ENCODE measurements at regions not wholly inside any gene's neighbourhood (a gene's known extent, or its start where the extent isn't known, plus 50 kb on each side); places are given as distances from the start of the nearest gene placed in this dataset.

DNA sequence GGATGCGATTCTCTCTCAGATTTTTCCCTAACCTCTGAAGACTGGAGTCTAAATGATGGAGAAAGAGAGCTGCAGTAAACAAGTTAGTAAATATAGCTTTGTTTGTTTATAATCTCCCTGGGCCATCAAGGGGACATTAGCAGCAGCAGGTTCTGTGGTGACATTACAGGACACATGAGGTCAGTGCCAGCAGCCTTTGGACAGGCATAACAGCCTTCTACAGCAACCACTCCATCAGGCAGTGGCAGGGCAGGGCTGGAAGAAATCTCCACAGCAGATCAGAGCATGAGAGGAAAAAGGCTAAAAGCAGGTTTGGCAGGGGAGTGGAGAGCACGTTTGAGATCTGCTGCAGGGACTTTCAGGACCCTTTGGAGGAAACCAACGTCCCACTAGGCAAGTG lies 127.6 kb upstream of the ACP3 start:
- DNase-seq = no peak

DNA sequence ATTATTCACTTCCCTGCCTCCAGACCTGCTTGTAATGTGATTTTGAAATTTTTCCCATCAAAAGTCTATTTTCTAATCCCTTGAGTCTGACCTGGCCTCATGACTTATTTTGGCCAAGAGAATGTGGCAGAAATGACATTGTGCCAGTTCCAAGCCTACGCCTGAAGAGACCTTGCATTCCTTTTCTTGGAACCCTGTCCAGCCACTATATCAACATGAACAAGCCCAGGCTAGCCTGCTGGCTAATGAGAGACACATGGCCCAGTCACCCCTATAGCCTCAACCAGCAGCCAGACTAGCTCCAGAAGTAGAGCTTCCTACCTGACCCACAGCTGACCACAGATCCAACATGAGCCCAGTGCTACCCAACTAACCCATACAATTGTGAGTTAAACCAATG lies 121.1 kb upstream of the ACP3 start:
- DNase-seq = no peak

DNA sequence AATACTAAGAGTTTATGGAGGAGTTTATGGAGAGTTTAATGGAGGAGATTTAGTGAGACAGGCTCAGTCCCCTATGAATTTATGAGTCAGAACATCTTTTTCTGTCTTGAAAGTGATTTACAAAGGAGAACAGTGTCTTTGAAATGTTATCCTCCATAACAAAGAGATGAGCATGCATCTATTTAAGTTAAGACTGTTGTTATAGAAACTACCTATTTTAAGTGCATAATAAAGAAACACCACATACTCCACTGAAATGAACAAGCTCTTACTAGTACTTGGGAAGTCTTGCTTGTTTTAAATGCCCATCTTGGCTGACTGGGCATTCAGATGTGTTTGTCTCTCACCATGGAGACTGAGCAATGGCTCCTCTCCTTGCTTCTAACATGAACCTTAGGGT lies 118.7 kb upstream of the ACP3 start:
- no peak for DNase-seq

DNA sequence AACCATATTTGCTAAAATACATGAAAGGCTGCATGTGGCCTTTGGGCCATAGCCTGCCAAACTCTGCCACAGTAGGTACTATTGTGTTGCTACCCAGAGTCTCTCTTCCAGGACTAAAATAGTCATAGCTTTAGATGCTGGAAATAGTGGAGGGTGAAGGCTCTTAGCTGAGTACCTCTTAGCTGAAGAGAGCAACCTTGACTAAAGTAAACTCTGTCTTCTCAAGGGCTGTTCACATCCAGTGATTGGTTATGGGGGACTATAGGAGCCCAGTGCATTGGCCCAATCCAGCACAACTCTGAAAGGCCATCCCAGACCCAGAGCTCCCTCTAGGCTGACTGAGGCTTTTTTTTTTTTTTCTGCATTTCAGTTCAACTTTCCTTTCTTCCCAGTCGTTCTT lies 117.8 kb upstream of the ACP3 start:
- DNase-seq = no peak

DNA sequence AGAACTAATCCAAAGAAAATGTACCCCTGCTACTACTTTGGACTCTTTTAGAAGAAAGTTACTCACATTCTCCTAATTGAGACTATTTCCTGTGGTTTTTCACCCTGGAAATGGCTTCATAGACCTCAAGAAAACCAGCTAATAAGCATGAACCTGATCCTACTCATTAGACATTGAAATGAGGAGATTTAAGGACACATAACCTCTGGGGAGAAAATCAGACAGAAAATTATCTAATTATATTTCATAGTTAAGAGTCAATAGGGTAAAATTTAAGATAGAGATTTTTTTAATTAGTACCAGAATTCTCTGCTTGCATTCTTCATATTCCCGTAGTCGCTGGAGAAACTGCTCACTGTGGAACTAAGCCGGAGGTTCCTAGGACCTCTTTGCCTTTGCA lies 114.6 kb upstream of the ACP3 start:
- DNase-seq = no peak

DNA sequence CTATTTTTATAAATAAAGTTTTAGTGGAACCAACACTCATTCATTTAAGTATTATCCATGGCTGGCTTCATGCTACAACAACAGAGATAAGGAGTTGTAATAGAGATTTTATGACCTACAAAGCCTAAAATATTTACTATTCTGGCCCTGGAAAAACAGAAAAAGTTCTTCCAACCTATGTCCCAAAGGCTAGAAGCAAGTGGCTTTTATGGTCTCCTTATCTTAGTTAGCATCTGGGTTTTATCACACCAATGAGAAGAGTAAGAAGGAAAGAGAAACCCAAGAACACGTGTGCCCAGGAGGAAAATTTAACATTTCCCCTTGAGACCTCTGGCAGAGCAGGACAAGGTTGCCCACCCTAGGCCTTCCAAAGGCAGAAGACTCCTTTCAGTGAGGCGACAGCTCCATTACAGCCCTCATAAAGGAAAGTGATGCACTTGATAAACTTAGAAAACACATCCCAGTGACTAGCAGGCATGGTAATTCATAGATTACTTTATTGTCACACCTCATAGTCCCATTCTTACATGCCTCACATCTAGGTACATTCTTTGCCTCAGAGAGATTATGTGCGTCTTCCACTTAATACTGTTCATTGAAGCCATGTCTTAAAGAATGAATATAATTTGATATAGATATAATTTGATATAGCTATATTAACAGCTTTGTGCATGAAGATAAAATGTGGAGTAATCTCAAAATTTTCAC lies 113.2 kb upstream of the ACP3 start:
- no peak for DNase-seq

DNA sequence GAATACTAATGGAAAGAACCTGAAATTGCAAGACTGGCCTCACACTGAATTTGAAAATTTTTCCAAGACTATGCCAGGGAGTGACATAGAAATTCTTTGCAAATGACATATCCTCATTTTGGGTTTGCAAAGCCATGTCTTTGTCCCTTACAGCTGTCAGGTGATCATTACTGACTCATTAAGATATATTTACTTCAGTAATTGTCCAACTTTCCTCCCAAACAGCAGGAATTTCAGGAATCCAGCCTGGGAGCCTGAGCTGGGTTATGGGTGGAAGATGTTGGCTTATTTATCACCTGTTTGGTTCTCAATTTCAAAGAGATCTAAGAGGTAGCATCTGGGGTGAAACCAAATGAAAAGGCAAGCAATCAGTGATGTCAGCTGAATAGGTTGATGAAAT lies 111.6 kb upstream of the ACP3 start:
- no peak for DNase-seq

DNA sequence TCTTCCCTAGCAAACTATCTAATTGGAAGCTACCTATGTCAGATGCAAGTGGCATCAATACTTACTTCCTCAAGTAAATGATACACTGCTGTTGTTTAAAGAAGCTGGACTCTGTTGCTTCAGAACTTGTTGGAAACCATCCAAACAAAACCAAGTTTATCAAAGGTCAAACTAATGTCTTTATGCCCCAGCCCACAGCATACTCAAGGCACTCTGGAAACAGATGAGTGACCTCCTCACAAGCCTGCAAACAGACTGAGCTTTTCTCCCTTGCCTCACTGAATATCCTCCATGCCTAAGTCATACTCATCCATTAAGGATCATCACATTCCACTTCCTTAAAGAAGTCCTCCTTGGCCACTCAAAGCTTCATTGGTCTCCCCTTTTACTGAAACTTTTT lies 107.4 kb upstream of the ACP3 start:
- no peak for DNase-seq

DNA sequence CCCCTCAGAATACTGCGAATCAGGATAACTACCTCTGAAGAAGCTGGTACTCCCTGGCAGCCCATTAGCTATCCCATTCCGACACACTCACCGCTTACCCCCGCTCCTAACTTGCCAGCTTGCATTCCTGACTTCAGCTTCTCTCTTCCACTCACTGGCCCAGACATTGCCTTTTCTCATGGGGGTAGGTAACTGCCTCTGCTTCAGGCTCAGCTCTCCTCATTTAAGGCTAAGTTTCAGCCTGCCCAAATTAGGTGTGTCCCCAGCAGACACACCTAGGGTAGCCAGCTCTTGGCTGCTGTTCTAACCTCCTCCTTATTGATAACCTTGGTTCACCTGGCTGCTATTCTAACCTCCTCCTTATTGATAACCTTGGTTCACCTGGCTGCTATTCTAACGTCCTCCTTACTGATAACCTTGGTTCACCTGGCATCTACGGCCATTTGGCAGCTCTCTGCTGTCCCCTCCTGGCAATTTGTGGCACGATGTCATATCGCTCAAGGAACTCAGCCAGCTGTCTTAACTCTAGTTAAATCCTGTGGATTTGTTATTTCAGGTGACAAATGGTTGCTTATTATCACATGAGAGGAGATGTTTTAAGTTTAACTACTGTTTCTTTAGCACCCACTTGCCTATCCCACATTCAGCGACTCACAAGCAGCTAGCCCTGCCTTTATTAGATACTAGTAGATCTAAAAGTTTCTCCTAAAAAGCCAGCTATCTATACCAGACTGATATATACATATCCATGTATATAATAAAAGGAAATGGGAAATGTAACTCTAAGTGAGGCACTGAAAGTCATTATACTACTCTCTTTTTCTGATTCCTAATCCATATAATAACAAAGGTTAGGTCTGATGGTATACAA lies 106.5 kb upstream of the ACP3 start:
- DNase-seq = peak; percentile 27

DNA sequence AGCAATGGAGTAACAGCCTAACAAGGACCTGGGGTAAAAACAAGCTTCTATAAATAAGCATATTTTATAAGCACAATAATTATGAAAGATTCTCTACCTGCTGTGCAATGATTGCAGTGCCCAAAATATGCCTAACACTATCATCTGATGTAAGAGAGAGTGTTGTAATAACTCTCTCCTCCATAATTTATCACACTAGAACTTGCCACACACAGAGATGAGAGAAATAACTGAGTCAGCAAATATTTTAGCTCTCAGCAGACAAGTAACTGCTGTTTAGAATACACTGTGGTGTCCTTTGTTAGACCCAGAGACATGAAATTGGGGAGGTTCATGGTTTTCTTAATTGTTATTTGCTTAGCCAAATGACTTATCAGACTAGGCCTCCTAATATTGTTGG lies 105.3 kb upstream of the ACP3 start:
- no peak for DNase-seq

DNA sequence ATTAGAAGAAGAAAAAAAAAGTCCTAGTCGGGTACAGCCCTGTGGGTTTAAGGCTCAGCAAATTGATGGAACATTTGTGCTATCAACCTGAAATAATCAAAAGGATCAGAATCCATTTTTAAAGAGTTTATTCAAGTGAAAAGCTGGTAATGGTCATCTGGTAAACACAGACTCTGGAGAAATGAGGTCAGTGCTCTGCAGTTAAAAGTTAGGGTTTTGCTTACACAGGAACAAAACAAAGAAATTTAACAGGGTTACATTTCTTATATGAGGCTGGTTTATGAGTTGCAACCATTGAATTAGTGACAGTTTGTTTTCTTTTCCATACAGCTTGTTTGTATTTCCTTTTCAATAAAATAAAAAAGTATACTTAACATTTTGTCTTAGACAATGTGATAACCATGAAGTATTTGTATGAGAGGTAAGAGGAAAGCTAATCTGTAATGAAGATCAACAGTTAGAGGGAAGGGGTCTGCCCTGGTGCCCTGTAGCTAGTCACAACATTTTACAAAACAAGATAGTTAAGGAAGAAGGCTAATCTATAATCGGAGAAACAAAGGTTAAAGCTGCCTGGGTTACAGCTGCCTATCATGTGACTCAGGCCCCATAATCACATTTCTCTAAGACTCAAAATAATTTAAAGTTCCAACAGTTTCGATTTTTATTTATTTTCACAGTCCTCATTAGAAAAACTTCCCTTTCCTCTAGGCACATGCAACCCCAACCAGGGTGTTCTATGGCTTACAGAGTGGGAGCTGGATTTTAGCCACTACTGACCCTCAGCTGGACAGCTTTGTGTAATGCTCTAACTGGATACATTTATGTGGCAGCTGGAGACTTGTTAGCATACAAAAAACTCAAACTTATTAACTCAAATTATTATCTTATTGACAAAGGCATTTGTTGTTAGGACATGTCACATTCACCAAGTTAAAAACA lies 98.1 kb upstream of the ACP3 start:
- no peak for DNase-seq

DNA sequence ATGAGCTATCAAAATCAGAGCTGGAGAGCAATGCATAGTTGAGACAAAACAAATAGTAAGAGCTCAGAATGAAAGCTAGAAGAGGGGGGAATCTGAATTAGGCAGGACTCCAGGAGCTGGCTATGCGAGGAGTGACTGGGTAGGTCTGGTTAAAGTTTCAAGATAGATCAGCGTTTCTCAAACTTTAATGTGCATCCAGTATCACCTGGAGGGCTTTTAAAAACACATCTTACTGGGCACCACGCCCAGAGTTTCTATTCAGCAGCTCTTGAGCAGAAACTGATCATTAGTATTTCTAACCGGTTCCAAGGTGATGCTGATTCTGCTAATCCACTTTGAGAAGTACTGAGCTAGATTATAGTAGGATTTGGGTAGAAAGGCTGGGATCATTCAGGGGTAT lies 96.2 kb upstream of the ACP3 start:
- DNase-seq = no peak

DNA sequence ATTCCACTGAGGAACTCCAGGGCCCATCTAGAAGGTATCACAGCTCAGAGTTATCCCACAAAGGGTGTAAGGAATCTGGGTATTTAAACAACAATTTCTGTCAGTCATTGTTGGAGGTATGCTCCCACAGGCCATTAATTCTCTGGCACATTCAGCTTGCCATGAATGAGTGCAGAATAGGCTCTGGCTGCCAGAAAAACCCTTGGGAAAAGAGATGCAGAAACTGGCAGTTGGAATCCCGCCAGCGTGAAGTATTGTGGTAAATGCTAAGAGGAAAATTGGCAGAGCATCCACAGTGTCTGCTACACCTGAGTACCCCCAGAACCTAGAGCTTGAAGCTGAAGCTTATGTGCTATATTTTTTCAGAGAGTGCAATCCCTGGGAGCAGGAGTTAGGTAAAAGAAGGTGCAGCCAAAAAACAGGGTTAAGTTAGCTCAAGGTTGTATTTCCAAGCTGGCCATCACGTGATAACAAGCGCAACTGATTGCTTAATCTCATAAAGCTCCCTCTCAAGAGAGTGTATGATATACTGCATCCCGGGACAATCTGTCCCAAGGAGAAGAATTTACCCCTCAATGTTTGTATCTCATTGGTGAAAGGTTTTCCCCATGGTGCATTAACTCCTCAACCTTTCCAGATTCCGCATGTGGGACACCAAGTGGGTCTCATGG lies 94.2 kb upstream of the ACP3 start:
- no peak for DNase-seq

DNA sequence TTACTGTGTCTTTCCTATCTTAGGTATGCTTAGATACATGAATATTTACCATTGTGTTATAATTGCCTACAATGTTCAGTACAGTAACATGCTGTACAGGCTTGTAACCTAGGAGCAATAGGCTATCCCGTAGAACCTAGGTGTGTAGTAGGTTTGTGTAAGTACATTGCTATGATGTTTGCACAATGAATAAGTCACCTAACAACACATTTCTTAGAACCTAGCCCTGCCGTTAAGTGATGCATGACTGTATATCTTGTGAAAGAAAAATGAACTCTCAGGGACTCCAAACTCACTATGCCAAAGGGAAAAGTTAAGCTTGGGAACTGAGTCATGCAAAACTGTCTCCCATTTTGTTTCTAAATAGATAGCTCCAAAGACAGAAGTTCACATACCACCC lies 91.5 kb upstream of the ACP3 start:
- no peak for DNase-seq

DNA sequence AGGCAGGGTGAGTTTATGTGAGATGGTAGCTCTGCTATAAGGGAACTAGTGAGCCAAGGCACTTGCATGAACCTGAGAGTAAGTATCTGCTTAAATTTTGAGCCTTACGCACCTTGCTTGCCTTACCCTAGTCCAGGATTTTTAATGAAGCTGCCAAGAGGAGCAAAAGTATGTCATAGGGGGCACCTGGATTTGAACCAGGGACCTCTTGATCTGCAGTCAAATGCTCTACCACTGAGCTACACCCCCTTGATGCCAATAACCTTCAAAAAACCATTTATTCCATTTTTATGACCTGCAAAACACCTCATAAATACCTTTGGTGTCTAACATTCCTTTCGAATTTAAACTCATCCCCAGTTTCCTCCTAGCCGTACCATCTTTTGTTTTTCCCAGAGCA lies 88.3 kb upstream of the ACP3 start:
- no peak for DNase-seq

DNA sequence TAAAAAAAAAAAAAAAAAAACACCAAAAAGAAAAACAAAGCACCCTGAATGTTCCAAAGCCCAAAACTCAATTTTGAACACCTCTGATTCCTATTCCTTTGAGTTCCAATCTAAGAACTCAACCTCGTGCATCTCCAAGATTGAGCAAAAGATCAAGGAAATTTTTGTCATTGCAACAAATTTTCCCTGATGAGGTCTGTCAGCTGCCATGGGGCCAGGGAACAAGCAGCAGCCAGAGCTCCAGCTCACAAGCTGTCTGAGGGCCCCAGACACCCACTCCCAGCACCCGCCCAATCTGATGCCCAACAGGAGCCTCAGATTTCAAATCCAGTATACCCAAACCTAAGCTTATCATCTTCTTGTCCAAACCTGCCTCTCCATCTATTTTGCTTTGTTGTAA lies 87.6 kb upstream of the ACP3 start:
- no peak for DNase-seq

DNA sequence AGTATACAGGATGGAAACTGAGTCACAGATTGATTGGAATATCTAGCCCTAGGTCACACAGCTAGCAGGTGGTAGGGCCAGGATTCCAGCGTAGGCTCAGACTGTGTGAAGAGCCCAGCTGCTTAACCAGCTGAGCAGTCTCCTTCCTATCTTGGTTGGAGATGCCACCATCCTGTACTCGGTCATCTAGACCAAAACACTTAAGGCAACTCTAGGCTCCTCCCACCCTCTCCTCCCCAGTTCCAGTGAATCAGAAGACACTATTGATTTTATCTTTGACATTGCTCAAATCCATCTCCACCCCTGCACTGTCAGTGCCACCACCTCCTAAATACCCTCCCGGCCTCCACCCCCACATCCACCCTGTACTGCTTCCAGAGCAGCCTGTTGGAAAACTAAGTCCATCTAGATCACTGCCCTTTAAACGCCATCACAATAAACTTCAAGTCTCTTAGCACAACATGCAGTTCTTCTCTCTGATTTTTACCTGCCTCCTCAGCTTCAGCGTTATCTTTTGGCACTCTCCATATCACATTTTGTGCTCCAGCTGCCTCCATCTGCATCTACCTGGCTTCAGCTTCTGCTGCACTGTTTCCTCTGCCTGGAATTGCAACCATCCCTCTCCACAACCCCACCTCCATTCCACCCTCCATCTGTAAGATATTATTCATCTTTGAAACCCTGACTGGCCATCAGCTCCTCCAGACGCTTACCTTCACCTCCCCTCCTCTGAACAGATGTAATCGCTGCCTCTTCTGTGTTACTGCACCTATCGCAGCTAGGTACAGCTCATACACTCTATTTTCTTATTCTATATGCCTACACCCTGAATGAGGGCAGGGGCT lies 86.8 kb upstream of the ACP3 start:
- no peak for DNase-seq

DNA sequence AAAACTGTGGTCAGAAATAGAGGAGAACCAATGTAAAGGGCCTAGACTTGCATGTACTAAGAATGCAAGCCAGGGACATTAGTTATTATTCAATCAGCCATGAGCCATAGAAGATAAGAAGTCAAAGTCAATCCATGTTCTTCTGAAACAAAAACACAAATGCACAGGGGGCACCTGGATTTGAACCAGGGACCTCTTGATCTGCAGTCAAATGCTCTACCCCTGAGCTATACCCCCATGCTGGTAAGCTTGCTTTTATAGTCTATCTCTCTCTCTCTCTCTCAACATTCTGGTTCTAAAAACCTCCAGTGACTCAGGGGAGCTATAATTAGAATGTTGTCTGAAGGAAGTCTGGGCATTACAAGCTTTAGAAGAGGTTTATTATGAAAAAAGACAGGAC lies 85.6 kb upstream of the ACP3 start:
- no peak for DNase-seq

DNA sequence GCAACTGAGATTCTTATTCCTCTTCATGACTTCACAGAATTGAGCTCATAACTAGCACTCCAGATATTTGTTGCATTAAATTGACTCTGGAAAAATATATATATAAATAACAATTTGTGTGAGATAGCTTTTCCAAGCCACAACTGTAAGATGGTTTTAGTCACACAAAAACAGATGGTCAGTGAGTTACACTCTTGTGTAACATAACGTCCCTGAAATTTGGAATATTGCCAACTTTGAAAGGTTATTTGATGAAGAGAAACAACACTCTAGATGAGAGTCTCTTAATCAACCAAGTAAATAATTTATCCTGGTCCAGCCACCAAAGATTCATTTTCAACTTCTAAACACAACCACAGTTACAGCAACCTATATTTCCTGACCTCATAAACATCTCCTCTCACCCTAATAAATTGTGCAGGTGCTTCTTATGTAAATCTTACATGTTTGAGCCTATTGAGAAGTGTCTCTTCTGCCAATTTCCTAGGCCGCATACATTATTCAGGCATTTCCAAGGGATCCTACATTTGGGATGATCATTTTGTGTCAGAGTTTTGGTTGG lies 84.9 kb upstream of the ACP3 start:
- no peak for DNase-seq

DNA sequence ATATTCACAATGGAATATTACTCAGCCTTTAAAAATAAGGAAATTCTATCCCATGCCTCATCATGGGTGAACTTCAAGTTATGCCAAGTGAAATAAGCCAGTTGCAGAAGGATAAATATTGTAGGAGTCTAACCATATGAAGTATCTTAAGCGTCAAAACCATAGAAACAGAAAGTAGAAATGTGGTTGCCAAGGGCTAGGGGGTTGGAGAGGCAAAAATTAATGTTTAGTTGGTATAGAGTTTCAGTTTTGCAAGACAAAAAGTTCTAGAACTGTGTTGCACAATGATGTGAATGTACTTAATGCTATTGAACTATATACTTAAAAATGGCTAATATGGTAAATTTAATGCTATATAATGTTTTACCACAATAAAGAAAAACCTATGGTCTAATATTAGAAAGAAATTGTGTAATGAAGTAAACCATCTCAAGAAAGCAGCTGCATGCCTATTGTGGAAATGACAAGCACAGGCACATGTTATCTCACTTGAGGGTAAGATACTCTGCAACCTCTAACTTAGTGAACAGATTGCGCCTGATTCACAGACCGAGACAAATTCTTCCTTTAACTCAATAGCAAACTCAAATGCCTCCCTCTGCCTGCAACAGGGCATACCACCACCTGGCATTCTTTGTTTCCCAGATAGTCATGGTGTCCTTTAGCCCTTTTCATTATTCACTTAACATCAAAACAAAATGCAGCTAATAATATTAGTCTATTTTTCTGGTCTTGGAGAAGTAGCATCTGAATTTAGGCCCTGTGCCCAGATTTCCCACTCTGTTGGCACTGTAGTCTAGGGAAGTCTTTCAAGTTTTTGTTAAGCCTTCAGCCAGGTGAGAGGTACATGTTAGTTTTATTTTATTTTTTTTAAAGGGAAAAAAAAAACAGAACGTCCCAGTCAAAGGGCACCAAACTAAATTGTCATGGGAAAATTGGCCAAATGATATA lies 80.2 kb upstream of the ACP3 start:
- DNase-seq = no peak

Data from activated CD4-positive, alpha-beta T cell treated with anti-CD3 and anti-CD28 coated beads, Interleukin-10, Interleukin-2, amounts not matched to agents 100 ng/mL and 50 ng/mL, durations not matched to agents 16 hours and 8 hours (primary cell).